IMR-90 (cell line): ENCODE measurements at regions not wholly inside any gene's neighbourhood (a gene's known extent, or its start where the extent isn't known, plus 50 kb on each side); places are given as distances from the start of the nearest gene placed in this dataset.

Experiments used
- CEBPB ChIP-seq: IDR thresholded peaks from 2 replicates; pipeline ENCODE4 v1.6.1; 2012; ENCODE audit warnings: low read depth, low read length, improper control_type of control experiment
- FOS ChIP-seq: fragments of 150-350 bp; IDR thresholded peaks from 2 replicates; pipeline ENCODE4 v1.6.1; 2016; ENCODE audit warnings: low read depth, low read length
- MAFK ChIP-seq: IDR thresholded peaks from 2 replicates; pipeline ENCODE4 v1.6.1; 2012; ENCODE audit warnings: low read depth, low read length, improper control_type of control experiment
- MXI1 ChIP-seq: IDR thresholded peaks from 2 replicates; pipeline ENCODE4 v1.6.1; 2012; ENCODE audit warnings: low read depth, mild to moderate bottlenecking, low read length, moderate library complexity, borderline replicate concordance
- NFE2L2 ChIP-seq: fragments of 150-350 bp; IDR thresholded peaks from 2 replicates; pipeline ENCODE4 v1.6.1; 2016; ENCODE audit warnings: low read depth, mild to moderate bottlenecking, low read length
- POLR2A ChIP-seq: IDR thresholded peaks from 2 replicates; pipeline ENCODE4 v1.6.1; 2012; ENCODE audit warnings: mild to moderate bottlenecking, low read depth, low read length
- RAD21 ChIP-seq: IDR thresholded peaks from 2 replicates; pipeline ENCODE4 v1.6.1; 2012; ENCODE audit warnings: low read length, improper control_type of control experiment
- RFX5 ChIP-seq: IDR thresholded peaks from 2 replicates; pipeline ENCODE4 v1.8.0; 2012; ENCODE audit warnings: low read depth, mild to moderate bottlenecking, low read length, moderate library complexity
- SMC3 ChIP-seq: fragments of 150-350 bp; IDR thresholded peaks from 2 replicates; pipeline ENCODE4 v1.6.1; 2016; ENCODE audit warnings: low read depth, mild to moderate bottlenecking, antibody characterized with exemption, low read length, moderate library complexity
- TF ChIP-seq, protein P1 (sequence below): conservative IDR thresholded peaks from 2 replicates; pipeline ENCODE4 v1.5.1; 2012; ENCODE audit warnings: mild to moderate bottlenecking, low read depth, low read length, improper control_type of control experiment
- TF ChIP-seq, protein P2 (sequence below): fragments of 150-350 bp; IDR thresholded peaks from 2 replicates; pipeline ENCODE4 v1.6.1; 2017; ENCODE audit warnings: mild to moderate bottlenecking, antibody characterized with exemption, low read length, low read depth

GRCh38 chr11:109854731-109855130 is 238.5 kb upstream of the ZC3H12C start:
- TF ChIP-seq, protein P1, sequence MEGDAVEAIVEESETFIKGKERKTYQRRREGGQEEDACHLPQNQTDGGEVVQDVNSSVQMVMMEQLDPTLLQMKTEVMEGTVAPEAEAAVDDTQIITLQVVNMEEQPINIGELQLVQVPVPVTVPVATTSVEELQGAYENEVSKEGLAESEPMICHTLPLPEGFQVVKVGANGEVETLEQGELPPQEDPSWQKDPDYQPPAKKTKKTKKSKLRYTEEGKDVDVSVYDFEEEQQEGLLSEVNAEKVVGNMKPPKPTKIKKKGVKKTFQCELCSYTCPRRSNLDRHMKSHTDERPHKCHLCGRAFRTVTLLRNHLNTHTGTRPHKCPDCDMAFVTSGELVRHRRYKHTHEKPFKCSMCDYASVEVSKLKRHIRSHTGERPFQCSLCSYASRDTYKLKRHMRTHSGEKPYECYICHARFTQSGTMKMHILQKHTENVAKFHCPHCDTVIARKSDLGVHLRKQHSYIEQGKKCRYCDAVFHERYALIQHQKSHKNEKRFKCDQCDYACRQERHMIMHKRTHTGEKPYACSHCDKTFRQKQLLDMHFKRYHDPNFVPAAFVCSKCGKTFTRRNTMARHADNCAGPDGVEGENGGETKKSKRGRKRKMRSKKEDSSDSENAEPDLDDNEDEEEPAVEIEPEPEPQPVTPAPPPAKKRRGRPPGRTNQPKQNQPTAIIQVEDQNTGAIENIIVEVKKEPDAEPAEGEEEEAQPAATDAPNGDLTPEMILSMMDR: no peak
- TF ChIP-seq RAD21: no peak
- no peak for TF ChIP-seq SMC3
- TF ChIP-seq RFX5: no peak
- TF ChIP-seq, protein P2, sequence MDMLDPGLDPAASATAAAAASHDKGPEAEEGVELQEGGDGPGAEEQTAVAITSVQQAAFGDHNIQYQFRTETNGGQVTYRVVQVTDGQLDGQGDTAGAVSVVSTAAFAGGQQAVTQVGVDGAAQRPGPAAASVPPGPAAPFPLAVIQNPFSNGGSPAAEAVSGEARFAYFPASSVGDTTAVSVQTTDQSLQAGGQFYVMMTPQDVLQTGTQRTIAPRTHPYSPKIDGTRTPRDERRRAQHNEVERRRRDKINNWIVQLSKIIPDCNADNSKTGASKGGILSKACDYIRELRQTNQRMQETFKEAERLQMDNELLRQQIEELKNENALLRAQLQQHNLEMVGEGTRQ: no peak
- no peak for TF ChIP-seq CEBPB
- no peak for TF ChIP-seq NFE2L2
- no peak for TF ChIP-seq POLR2A
- no peak for TF ChIP-seq MXI1
- no peak for TF ChIP-seq FOS
- TF ChIP-seq MAFK: no peak
